ENCODE measurements at regions not wholly inside any gene's neighbourhood (a gene's known extent, or its start where the extent isn't known, plus 50 kb on each side); places are given as distances from the start of the nearest gene placed in this dataset.
"Not testable (repeated sequence)": the region's sequence is repeated elsewhere in the genome, so short reads cannot be mapped to it uniquely, and the experiment has no call there.

- TF ChIP-seq CTCF (IDR thresholded peaks at IDR 0.05); ZFX (IDR thresholded peaks at IDR 0.05; ENCODE audit: borderline replicate concordance): not testable (repeated sequence)
Observed at GRCh38 chr5:24170930-24171329, 473.8 kb downstream of the CDH10 start.

All from 22Rv1 (cell line).